H9 (cell line): ENCODE measurements at regions not wholly inside any gene's neighbourhood (a gene's known extent, or its start where the extent isn't known, plus 50 kb on each side); places are given as distances from the start of the nearest gene placed in this dataset.

Experiments used
- DNase-seq: peaks from one replicate; pipeline ENCODE4 v3.0.0-alpha.2; 2017
- H2AFZ ChIP-seq: one replicate; pipeline ENCODE4 v1.6.1; 2013; ENCODE audit warnings: mild to moderate bottlenecking, low read length, control low read depth, moderate library complexity
- H2AK5ac ChIP-seq: 2 replicates; pipeline ENCODE4 v1.6.1; 2013; ENCODE audit warnings: low read length, control low read depth, mixed read lengths; ENCODE audit not compliant: insufficient read length
- H2BK120ac ChIP-seq: one replicate; pipeline ENCODE4 v1.6.1; 2013; ENCODE audit warnings: low read depth, mild to moderate bottlenecking, low read length, control low read depth, inconsistent platforms; ENCODE audit not compliant: poor library complexity, severe bottlenecking
- H2BK12ac ChIP-seq: 2 replicates; pipeline ENCODE4 v1.6.1; 2013; ENCODE audit warnings: low read length, control low read depth, mixed read lengths, low read depth; ENCODE audit not compliant: insufficient read length
- H2BK15ac ChIP-seq: 2 replicates; pipeline ENCODE4 v1.6.1; 2013; ENCODE audit warnings: low read depth, low read length, control low read depth
- H2BK20ac ChIP-seq: one replicate; pipeline ENCODE4 v1.6.1; 2013; ENCODE audit warnings: low read depth, mild to moderate bottlenecking, low read length, control low read depth, inconsistent platforms; ENCODE audit not compliant: poor library complexity, severe bottlenecking
- H2BK5ac ChIP-seq: 2 replicates; pipeline ENCODE4 v1.6.1; 2013; ENCODE audit warnings: low read length, control low read depth, mixed read lengths; ENCODE audit not compliant: insufficient read length
- H3K14ac ChIP-seq: 2 replicates; pipeline ENCODE4 v1.6.1; 2013; ENCODE audit warnings: low read length, control low read depth; ENCODE audit not compliant: insufficient read depth
- H3K18ac ChIP-seq: 2 replicates; pipeline ENCODE4 v1.6.1; 2013; ENCODE audit warnings: low read depth, mild to moderate bottlenecking, mixed read lengths, low read length, control low read depth; ENCODE audit not compliant: insufficient read length
- H3K23ac ChIP-seq: 2 replicates; pipeline ENCODE4 v1.6.1; 2013; ENCODE audit warnings: low read length, control low read depth, mixed read lengths, low read depth; ENCODE audit not compliant: insufficient read length
- H3K23me2 ChIP-seq: 2 replicates; pipeline ENCODE4 v1.6.1; 2013; ENCODE audit warnings: low read depth, mild to moderate bottlenecking, mixed read lengths, low read length, control low read depth; ENCODE audit not compliant: insufficient read length, poor library complexity, severe bottlenecking
- H3K27ac ChIP-seq: 2 replicates; pipeline ENCODE4 v1.5.1; 2013; ENCODE audit warnings: low read length, control low read depth, mixed read lengths, low read depth; ENCODE audit not compliant: insufficient read length
- H3K27me3 ChIP-seq: 2 replicates; pipeline ENCODE4 v1.6.1; 2013; ENCODE audit warnings: low read length, control low read depth, inconsistent platforms; ENCODE audit not compliant: insufficient read depth
- H3K4ac ChIP-seq: 2 replicates; pipeline ENCODE4 v1.6.1; 2013; ENCODE audit warnings: low read depth, mild to moderate bottlenecking, control low read depth, inconsistent platforms, low read length, moderate library complexity
- H3K4me1 ChIP-seq: 2 replicates; pipeline ENCODE4 v1.6.1; 2013; ENCODE audit warnings: low read length, control low read depth, inconsistent platforms; ENCODE audit not compliant: insufficient read depth
- H3K4me2 ChIP-seq: 2 replicates; pipeline ENCODE4 v1.6.1; 2013; ENCODE audit warnings: low read length, control low read depth, mixed read lengths; ENCODE audit not compliant: insufficient read length, insufficient read depth
- H3K56ac ChIP-seq: 2 replicates; pipeline ENCODE4 v1.6.1; 2013; ENCODE audit warnings: low read depth, mild to moderate bottlenecking, mixed read lengths, low read length, control low read depth; ENCODE audit not compliant: insufficient read length
- H3K79me1 ChIP-seq: 2 replicates; pipeline ENCODE4 v1.6.1; 2013; ENCODE audit warnings: low read depth, mild to moderate bottlenecking, moderate library complexity, low read length, control low read depth, inconsistent platforms; ENCODE audit not compliant: insufficient read depth, poor library complexity, severe bottlenecking
- H3K79me2 ChIP-seq: 2 replicates; pipeline ENCODE4 v1.6.1; 2013; ENCODE audit warnings: low read length, control low read depth, inconsistent platforms; ENCODE audit not compliant: insufficient read depth
- H3K9ac ChIP-seq: 2 replicates; pipeline ENCODE4 v1.6.1; 2013; ENCODE audit warnings: low read length, control low read depth, mixed read lengths; ENCODE audit not compliant: insufficient read length; ENCODE audit errors: extremely low read depth
- H3K9me3 ChIP-seq: one replicate; pipeline ENCODE4 v1.6.1; 2013; ENCODE audit warnings: low read depth, low read length, inconsistent platforms; ENCODE audit not compliant: control insufficient read depth
- H3T11ph ChIP-seq: one replicate; pipeline ENCODE4 v1.6.1; 2013; ENCODE audit warnings: mild to moderate bottlenecking, low read length, control low read depth, inconsistent platforms
- H4K20me1 ChIP-seq: one replicate; pipeline ENCODE4 v1.6.1; 2013; ENCODE audit not compliant: control insufficient read depth, insufficient read length, insufficient read depth
- H4K5ac ChIP-seq: 2 replicates; pipeline ENCODE4 v1.6.1; 2013; ENCODE audit warnings: low read depth, mild to moderate bottlenecking, mixed read lengths, low read length, control low read depth; ENCODE audit not compliant: insufficient read length
- H4K8ac ChIP-seq: replicated peaks from 2 replicates; pipeline ENCODE4 v1.6.1; 2013; ENCODE audit warnings: low read length, control low read depth, mixed read lengths, low read depth; ENCODE audit not compliant: insufficient read length
- H4K91ac ChIP-seq: 2 replicates; pipeline ENCODE4 v1.6.1; 2013; ENCODE audit warnings: low read depth, mild to moderate bottlenecking, moderate library complexity, mixed read lengths, low read length, control low read depth; ENCODE audit not compliant: insufficient read length
- H3K27ac Mint-ChIP-seq, 3 experiments: 2 replicates in 2 of 3; 3 replicates in 1 of 3; pipeline ENCODE4 v1.8.0; 2020 to 2021; ENCODE audit warnings: mixed read lengths in 3 of 3, mild to moderate bottlenecking in 1 of 3, moderate library complexity in 1 of 3
- H3K27me3 Mint-ChIP-seq: 2 replicates; pipeline ENCODE4 v1.8.0; 2021; ENCODE audit warnings: low read depth, mild to moderate bottlenecking, moderate library complexity, mixed read lengths
- H3K36me3 Mint-ChIP-seq, 3 experiments: 2 replicates in 2 of 3; 3 replicates in 1 of 3; pipeline ENCODE4 v1.8.0; 2020 to 2021; ENCODE audit warnings: low read depth in 3 of 3, mixed read lengths in 3 of 3; ENCODE audit not compliant: insufficient read depth in 1 of 3
- H3K4me1 Mint-ChIP-seq, 2 experiments: 2 replicates each; pipeline ENCODE4 v1.8.0; 2020; ENCODE audit warnings: mixed read lengths in 2 of 2
- H3K4me3 Mint-ChIP-seq, 2 experiments: 2 replicates in 1 of 2; 3 replicates in 1 of 2; pipeline ENCODE4 v1.8.0; 2020 to 2021; ENCODE audit warnings: mild to moderate bottlenecking in 2 of 2, mixed read lengths in 2 of 2, moderate library complexity in 1 of 2
- H3K9me3 Mint-ChIP-seq, 2 experiments: 2 replicates in 1 of 2; 3 replicates in 1 of 2; pipeline ENCODE4 v1.8.0; 2020; ENCODE audit warnings: mild to moderate bottlenecking in 2 of 2, mixed read lengths in 2 of 2, moderate library complexity in 1 of 2
- WGBS: extraction: QIAGEN DNeasy Blood & Tissue Kit; methylation state at CpG from one replicate; pipeline ENCODE4 v1.1.7; 2013; ENCODE audit warnings: missing lambda C conversion rate, low lambda C conversion rate, mixed read lengths; ENCODE audit not compliant: insufficient read length; ENCODE audit errors: extremely low coverage; 5-methylcytosine and 5-hydroxymethylcytosine counted together
- TF ChIP-seq, protein P1 (sequence below): fragments of 200-600 bp; sonication (generic); conservative IDR thresholded peaks from 3 replicates; pipeline ENCODE4 v1.8.0; 2021; ENCODE audit warnings: antibody characterized with exemption, mild to moderate bottlenecking

DNA sequence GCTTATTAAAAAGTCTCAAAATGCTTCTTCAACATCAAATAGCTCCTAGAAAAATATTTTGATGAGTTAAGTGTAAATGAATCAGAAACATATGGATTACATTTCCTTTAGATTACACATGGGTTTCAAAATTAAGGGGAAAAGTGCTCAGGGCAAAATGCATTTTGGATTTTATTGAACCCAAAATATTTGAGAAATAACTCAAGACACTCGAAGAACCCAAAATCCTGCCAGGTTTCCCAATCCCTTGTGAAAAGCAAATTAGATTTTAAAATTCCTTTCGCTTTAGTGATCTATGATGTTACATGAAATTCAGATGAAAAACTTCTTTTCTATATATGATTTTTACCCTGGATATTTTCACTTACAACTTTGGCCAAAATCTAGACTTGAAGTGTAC lies 847.4 kb upstream of the SOX9 start:
- no peak overlapping the region for H2AK5ac ChIP-seq
- H3K9me3 Mint-ChIP-seq: peaks cover 2 to 4% of the 10 kb centered on the region in 2 experiments; a peak in 2 of 5 replicates
- H3K4me1 Mint-ChIP-seq: no peaks in the 10 kb centered on the region
- no peak overlapping the region for H4K8ac ChIP-seq
- no peaks in the 10 kb centered on the region for H3K79me2 ChIP-seq
- no peak overlapping the region for H3K23ac ChIP-seq
- H3K27ac ChIP-seq: no peak overlapping the region
- no peak overlapping the region for H3K9ac ChIP-seq
- WGBS: no CpG with 5 or more reads among the region's 2 CpGs
- no peak overlapping the region for H2BK20ac ChIP-seq
- no peak overlapping the region for H3K18ac ChIP-seq
- H3K27ac Mint-ChIP-seq: no peak overlapping the region
- 0 out of 7 replicates have a peak, but pooled peaks cover 0 to 2% (median 0%) of the 10 kb centered on the region in 3 experiments for H3K36me3 Mint-ChIP-seq
- H2BK5ac ChIP-seq: no peak overlapping the region
- no peak for DNase-seq
- H3T11ph ChIP-seq: no peak overlapping the region
- H2BK15ac ChIP-seq: no peak overlapping the region
- H3K4me2 ChIP-seq: no peak overlapping the region
- no peaks in the 10 kb centered on the region for H3K4me1 ChIP-seq
- peaks cover 3% of the 10 kb centered on the region for H3K27me3 Mint-ChIP-seq
- H3K23me2 ChIP-seq: no peaks in the 10 kb centered on the region
- H3K4me3 Mint-ChIP-seq: no peak overlapping the region
- no peak overlapping the region for H3K14ac ChIP-seq
- no peak overlapping the region for H4K5ac ChIP-seq
- H2BK12ac ChIP-seq: no peak overlapping the region
- H3K4ac ChIP-seq: no peak overlapping the region
- H3K27me3 ChIP-seq: no peaks in the 10 kb centered on the region
- no peaks in the 10 kb centered on the region for H3K79me1 ChIP-seq
- H3K9me3 ChIP-seq: no peaks in the 10 kb centered on the region
- H4K91ac ChIP-seq: no peak overlapping the region
- H4K20me1 ChIP-seq: no peaks in the 10 kb centered on the region
- no peak overlapping the region for H3K56ac ChIP-seq
- no peak overlapping the region for H2BK120ac ChIP-seq
- H2AFZ ChIP-seq: no peak overlapping the region
- TF ChIP-seq, protein P1, sequence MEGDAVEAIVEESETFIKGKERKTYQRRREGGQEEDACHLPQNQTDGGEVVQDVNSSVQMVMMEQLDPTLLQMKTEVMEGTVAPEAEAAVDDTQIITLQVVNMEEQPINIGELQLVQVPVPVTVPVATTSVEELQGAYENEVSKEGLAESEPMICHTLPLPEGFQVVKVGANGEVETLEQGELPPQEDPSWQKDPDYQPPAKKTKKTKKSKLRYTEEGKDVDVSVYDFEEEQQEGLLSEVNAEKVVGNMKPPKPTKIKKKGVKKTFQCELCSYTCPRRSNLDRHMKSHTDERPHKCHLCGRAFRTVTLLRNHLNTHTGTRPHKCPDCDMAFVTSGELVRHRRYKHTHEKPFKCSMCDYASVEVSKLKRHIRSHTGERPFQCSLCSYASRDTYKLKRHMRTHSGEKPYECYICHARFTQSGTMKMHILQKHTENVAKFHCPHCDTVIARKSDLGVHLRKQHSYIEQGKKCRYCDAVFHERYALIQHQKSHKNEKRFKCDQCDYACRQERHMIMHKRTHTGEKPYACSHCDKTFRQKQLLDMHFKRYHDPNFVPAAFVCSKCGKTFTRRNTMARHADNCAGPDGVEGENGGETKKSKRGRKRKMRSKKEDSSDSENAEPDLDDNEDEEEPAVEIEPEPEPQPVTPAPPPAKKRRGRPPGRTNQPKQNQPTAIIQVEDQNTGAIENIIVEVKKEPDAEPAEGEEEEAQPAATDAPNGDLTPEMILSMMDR: no peak
